GM21786 (cell line): ENCODE measurements at regions not wholly inside any gene's neighbourhood (a gene's known extent, or its start where the extent isn't known, plus 50 kb on each side); places are given as distances from the start of the nearest gene placed in this dataset.

ENCODE experiments used
- ATAC-seq: cut with Tn5 transposase; IDR thresholded peaks from one replicate; pipeline ENCODE4 v1.9.1; 2021; ENCODE audit not compliant: unreplicated experiment

- ATAC-seq: no peak
These were observed 355.0 kb downstream of the CDH26 start for GRCh38 chr20:60313191-60313590.

GRCh38 chr20:60313614-60314013 is 355.4 kb downstream of the CDH26 start:
- ATAC-seq: no peak

GRCh38 chr20:60314727-60315126 is 356.5 kb downstream of the CDH26 start:
- no peak for ATAC-seq

- ATAC-seq: no peak
These were observed 358.4 kb downstream of the CDH26 start for GRCh38 chr20:60316476-60317158.

- ATAC-seq: no peak
These were observed 359.2 kb downstream of the CDH26 start for GRCh38 chr20:60317401-60317800.

- ATAC-seq: no peak
These were observed 363.4 kb downstream of the CDH26 start for GRCh38 chr20:60321601-60322000.

GRCh38 chr20:60326821-60327220 is 368.6 kb downstream of the CDH26 start:
- no peak for ATAC-seq

GRCh38 chr20:60327971-60328660 is 369.9 kb downstream of the CDH26 start:
- ATAC-seq: no peak

GRCh38 chr20:60330461-60330860 is 372.2 kb downstream of the CDH26 start:
- ATAC-seq: no peak

GRCh38 chr20:60331688-60332300 is 373.6 kb downstream of the CDH26 start:
- ATAC-seq: no peak

GRCh38 chr20:60332523-60332922 is 374.3 kb downstream of the CDH26 start:
- no peak for ATAC-seq

GRCh38 chr20:60334911-60335310 is 376.7 kb downstream of the CDH26 start:
- ATAC-seq: no peak

- no peak for ATAC-seq
These were observed 380.3 kb downstream of the CDH26 start for GRCh38 chr20:60338556-60338955.

GRCh38 chr20:60339738-60340137 is 381.5 kb downstream of the CDH26 start:
- no peak for ATAC-seq

- no peak for ATAC-seq
These were observed 382.0 kb downstream of the CDH26 start for GRCh38 chr20:60340232-60340631.

- no peak for ATAC-seq
These were observed 382.8 kb downstream of the CDH26 start for GRCh38 chr20:60341062-60341461.

GRCh38 chr20:60345106-60345505 is 386.9 kb downstream of the CDH26 start:
- no peak for ATAC-seq

- ATAC-seq: no peak
These were observed 391.2 kb downstream of the CDH26 start for GRCh38 chr20:60349418-60349817.

- ATAC-seq: no peak
These were observed 393.8 kb downstream of the CDH26 start for GRCh38 chr20:60352017-60352416.

GRCh38 chr20:60352596-60352995 is 394.4 kb downstream of the CDH26 start:
- ATAC-seq: no peak

GRCh38 chr20:60354024-60354580 is 395.9 kb downstream of the CDH26 start:
- no peak for ATAC-seq

GRCh38 chr20:60358101-60358500 is 399.9 kb downstream of the CDH26 start:
- ATAC-seq: no peak
